Activated CD4-positive, CD25-positive, alpha-beta regulatory T cell treated with anti-CD3 and anti-CD28 coated beads, Interleukin-2, amount 50 U/mL, for 16 hours (primary cell): ENCODE measurements at regions not wholly inside any gene's neighbourhood (a gene's known extent, or its start where the extent isn't known, plus 50 kb on each side); places are given as distances from the start of the nearest gene placed in this dataset.

ENCODE experiments used
- DNase-seq: peaks from one replicate; pipeline ENCODE4 v3.0.0-alpha.2; 2020; ENCODE audit warnings: low read depth, low spot score

DNA sequence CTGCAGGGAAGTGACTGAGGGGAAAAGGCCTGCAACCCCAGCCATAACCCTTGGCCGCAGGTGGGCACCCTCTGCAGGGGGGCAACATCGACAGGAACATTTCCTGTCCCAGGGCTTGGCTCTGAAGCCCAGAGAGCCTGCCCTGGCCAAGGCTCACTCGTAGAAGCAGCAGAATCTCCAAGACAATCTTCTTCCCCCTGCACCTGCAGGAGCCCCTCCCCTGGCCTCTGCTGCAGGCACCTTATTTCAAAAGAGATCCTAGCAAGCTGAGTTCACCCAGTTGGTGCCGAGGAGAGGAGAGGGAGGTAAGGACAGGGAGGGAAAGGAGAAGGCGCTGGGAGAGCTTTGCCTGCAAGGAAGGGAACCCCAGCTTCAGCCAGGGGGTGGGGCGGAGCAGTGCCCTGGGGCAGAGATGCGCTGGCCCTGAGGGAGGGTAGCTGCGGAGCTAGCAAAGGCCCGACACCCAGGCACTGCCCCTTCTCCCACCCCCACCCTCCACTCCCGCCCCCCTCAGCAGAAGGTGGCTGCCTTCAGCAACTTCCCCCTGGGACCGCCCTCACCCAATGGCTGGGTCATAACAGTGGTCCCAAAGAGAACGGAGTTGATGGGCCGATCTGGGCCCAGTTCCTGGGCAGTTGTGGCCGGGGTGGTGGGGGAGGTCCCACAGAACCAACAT is 104.3 kb upstream of the TNRC6C start:
- no peak for DNase-seq

DNA sequence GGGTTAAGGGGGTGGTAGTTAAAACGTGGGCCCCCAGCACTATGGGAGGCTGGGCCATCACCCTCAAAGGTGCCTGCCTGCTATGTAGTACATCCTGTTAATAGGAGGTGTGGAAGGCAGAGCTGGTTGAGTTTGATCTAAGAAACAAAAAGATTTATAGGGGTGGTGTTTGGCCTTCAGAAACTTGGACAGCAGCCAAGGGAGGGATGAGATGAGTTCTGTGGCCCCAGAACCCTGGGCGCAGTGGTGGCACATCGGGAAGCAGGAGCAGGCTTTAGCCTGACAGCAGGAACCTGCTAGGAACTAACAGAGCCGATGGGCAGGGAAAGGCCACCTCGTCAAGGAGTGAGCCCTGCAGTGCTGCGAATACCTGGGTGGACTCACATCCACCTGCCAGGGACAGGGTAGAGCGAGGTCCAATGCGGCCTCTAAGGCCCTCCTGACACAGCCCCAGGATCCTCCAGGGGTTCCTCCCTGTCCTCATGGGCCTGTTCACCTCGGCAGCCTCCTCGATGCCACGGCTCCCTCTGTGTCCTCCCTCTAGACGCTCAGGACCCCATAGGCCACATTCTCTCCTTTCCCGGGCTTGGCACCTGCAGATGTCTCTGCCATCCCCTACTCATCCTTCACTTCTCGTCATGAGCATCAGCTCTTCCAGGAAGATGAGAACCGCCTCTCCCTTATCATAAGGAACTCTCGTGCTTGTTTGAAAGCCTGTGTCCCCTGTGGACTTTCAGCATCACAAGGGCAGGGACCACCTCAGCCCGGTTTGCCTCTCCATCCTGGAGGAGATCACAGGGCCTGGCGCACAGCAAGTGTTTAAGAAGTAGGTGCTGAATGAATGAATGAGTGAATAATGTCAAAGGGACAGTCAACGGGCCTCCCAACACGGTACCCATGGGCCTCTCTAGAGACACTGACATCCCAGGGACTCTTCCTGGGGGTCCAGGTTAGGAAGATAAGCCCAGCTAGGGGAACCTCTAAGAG is 103.5 kb upstream of the TNRC6C start:
- DNase-seq = no peak

DNA sequence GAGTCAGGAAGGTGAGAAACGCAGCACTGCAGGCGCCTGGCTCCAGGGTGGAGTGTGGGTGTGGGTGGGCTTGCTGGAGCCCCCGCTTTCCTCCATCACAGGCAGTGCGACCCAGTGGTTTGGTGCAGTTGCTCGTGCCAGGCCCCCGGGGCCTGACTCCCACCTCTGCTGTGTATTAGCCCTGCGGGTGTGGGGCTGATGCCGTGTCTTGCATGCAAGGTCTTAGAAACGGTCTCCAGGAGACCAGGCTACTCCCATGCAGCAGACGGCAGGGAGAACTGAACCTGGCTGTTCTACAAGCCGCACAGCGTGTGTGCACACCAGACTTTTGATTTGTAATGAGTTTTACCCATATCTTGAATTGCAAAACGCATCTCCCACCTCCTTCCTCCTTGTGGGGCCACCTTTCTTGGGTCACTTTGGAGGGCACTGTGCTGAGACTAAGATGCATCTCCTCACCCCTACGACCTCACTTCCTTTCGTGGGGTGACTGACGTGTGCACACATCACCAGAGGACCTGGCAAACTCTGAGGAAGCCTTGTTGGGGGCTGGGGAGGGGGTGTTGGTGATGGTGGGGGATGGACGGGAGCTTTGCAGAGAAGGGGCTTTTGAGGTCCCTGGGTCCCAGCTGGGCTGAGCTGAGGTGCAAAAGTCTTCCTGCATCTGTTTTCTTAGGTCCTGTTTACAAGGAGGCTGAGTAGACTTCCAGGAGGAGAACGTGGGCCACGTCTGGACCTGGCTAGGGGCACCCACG is 101.8 kb upstream of the TNRC6C start:
- no peak for DNase-seq

- DNase-seq = no peak
Observed at GRCh38 chr17:77857306-77857555, 101.3 kb upstream of the TNRC6C start.

DNA sequence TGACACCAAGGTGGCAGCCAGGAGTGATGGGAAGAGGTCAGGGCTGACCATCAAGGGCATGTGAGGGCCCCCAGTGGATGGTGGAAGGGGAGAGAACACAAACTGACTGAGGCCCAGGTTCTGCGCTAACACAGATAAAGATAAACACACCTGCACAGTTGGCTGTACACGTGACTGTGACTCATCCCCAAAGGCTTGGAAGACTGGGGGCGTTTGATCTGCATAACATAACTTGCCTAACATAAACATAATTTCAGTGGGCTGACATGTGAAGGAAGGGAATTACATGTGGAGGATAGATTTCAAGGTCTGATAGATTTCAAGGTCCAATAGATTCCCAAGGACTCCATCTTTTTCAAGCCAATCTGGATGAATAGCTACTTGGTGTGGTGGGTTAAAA is 100.9 kb upstream of the TNRC6C start:
- no peak for DNase-seq

DNA sequence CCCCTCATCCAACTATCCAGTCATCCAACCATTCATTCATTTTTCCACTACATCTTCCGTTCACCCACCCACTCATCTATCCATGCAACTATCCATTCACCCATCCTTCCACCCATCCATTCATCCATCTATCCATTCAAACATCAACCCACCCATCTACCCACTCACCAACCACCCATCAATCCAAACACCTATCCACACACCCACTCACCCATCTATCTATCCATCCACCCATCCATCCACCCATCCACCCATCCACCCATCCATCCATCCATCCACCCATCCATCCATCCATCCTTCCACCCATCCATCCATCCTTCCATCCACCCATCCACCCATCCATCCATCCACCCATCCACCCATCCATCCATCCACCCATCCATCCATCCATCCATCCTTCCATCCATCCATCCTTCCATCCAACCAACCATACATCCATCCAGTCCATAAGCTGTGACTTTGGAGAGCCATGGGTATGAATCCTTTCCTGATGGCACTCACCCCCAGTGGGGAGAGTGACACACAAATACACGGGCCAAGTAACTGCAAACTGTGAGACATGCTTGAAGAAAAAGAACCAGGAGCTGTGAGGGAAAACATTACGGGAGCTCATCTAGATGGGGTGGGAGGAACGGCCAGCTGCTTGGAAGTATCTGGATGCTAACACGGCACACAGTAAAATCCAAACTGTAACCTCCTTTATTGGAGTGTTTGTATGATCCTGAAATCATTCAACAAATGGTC is 100.0 kb upstream of the TNRC6C start:
- DNase-seq = no peak

DNA sequence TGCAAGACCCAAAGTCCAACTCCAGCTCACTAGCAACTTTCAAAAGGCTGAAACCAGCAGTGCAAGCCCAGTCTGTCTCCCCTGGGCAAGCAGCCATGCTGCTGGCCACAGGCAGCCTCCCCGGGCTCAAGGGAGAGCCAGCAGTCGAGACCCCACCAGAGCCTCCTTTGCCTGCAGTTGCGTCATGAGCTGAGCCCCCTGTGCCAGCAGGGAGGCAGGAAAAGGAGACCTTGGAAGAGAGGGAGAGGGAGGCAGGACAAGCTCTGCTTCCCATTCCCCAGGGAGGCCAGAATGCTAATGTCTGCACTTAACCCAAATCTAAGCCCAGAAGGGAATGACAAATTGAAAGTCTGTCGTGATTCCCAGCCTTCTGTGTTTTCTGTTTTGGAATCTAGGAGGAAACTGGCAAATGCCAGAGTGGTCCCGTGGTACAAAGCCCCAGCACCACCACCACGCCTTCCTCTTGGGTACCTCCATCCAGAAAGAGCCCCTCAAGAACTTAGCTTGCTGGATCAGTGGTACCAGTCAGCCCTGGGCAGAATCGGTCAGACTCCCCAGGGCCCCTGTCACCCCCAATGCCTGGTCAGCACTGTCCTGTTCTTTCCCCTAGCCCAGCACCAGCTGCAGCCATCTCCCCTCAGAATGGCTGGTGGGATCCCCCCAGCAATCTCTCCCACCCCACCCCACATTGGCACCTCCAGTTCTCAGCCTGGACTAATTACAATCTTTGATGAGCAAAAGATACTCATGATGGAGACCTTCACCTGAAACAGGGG is 99.3 kb upstream of the TNRC6C start:
- DNase-seq = no peak

DNA sequence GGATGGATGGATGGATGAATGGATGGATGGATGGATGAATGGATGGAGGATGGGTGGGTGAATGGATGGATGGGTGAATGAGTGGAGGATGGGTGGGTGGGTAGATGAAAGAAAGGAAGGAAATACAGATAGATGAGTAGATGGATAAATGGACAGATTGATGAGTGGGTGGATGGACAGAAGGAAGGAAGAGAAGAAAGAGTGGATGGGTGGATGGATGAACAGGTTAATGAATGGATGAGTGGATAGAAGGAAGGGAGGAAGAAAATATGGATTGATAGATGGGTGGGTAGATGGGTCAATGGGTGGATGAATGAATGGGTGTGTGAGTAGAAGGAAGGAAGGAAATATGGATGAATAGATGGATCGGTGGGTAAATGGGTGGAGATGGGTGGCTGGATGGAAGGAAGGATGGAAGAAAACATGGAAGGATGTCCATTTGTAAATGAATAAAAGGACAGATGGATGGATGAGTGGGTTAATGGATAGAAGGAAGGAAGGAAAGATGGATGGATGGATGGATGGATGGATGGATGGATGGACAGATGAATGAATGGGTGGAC is 97.3 kb upstream of the TNRC6C start:
- DNase-seq = no peak

DNA sequence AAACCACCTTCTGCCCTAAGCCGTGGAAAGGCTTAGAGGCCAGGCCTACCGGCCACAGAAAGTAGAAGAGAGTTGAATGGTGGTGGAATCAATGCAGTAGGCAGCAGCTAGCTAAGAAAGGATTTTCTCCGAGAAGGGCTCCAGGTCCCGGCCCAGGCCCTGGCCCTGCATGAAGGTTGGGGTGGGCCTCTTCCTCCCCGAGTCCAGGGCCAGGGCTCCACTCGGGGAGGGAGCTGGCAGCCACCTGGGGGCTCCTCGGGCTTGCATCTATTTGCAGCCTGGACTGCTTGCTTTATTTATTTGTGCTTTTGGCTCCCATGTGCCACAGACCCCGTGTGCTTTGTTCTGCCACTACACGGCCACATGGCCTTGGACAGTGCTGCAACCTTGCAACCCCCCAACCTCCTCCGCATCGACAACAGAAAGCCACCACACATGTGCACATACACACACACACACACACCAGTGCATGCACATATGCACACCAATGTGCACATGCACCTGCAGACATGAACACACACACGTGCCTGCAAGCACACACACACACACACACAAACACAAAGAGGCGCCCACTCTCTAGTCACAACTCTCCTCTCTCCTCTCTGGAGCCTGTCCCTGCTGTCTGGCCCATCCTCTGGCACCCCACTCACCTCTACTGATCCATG is 96.4 kb upstream of the TNRC6C start:
- no peak for DNase-seq

DNA sequence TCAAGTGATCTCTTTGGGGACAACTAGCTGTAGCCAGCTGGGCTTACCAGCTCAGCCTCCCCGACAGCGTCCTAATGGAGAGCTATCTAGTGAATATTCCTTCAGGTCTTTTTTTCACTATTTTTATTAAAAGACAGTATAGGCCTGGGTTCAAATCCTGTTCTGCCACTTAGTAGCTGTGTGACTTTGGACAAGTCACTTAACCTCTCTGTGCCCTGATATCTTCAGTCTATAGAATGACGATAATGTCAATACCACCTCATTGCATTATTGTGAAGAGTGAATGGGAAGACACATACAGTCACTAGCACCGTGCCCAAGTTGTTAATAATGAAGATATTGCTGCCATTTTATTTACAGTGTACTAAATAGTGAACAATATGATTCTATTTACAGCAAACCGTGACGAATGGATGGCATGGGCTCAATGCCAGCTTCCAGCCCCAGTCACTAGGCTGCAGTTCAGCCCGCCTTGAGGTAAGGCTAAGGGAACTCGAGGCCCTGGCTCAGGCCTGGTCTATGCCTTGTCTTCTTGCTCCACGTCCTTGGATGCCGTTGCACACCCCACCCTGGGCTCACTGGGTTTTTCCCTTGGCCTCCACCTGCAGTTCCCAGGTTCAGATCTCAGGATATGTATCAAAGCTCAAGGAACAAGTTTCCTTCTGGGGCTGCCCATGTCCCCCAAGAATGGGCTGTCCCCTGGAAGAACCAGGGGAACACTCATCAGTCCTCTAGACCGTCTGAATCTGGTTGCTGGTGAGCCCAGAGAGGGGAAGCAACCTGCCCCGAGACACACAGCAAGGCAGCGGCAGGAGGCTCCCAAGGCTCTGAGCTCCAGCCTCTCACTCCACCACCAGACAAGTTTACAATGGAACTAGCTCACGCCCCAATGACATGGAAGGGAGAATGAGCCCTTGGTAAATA is 95.4 kb upstream of the TNRC6C start:
- no peak for DNase-seq

DNA sequence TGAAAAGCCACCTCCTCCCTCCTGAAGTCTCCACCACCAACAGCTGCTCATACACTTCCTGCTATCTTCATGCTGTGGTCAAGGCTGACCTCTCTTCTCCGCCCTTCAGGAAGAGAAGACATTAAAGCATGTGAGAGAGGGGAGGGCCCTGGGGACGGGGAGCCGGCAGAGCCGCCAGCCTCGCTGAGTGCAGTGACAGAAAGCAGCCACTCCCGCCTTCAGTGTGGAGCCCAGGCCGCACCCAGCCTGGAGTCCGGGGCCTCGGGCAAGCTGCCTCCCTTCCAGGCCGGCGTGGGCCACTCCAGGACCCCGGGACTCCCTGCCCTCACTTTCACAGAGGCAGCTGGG is 94.7 kb upstream of the TNRC6C start:
- DNase-seq = no peak

DNA sequence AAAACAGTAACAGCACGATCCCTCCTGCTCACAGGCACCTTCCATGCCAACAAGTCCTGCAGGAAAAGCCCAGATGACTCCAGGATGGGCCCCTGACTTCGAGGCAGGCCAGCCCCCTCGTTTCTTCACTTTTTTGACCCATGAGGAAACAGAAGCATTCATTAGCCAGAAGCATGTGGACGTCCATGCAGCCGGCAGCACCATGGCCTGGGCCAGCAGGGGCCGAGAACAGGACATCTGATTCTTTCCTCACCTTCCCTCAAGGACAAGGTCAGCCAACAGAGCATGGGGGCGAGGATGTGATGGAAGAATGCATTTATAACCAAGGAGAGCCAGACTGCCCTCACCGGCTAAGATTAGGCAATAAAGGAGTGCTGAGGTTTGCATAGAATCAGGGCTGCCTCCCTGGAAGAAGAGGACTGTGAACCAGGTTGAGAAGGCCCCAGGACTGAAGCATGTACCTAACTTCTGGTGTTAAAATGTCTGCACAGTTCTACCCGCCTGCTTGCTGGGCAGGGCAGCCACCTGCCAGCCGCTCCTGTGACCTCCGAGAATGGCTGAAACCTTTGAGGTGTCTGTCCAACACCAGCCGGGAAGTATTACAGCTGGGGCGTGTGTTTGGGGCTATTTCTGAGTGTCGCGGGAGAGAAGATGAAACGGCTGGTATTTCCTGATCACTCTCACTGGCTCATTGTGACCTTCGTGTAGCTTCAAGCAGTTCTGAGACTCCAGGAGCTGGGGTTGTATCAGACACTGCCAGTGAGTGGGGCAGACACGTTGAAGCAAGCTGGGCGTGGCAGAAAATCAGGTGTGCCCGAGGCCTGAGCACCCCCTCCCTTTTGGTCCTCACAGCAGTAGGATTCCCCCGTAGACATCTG is 94.0 kb upstream of the TNRC6C start:
- DNase-seq = no peak

DNA sequence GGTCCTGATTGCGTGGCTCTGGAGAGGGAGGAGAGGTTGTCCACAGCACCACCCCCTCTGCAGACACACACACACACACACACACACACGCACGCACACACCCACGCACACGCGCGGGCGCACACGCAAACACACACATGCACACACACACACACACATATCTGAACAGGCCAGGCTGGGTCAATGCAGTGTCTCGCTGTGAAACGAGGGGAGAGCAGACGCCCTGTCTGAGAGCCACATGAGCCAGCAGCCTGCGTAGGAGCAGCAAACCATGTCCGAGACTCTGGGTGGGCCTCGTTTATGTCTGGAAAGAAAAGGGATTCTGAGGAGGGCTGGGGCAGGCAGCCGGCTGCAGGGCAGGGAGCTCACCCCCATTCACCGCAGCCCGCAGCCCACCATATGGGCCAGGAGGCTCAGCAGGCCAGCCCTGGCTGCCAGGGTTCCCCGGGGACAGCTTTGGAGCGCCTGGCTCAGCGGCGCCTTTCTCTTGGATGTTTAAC is 93.3 kb upstream of the TNRC6C start:
- DNase-seq = no peak

- DNase-seq = no peak
Observed at GRCh38 chr17:77865716-77866115, 92.8 kb upstream of the TNRC6C start.

DNA sequence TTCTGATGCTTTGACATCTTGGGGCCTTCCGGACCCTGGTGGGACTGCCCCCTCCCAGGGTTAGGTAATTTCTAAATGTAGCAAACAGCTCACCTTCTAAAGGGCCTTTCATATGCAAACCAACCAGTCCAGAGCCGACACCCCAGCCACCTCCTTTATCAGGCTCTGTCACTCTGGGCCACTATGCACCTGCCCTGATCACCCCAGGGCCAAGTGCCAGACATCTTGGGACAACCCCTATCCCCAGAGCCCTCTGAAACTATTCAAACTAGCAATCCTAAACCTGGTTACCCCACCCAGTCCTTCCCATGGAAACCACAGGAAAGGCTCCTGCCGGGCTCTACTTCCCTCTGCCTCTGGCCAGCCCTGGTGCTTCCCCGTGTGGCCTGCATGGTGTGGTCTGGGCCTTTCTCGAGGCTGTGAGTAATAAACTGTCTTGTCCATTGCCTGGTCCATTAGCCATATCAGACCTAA is 91.2 kb upstream of the TNRC6C start:
- no peak for DNase-seq

GRCh38 chr17:77867976-77868713 is 90.4 kb upstream of the TNRC6C start:
- no peak for DNase-seq

DNA sequence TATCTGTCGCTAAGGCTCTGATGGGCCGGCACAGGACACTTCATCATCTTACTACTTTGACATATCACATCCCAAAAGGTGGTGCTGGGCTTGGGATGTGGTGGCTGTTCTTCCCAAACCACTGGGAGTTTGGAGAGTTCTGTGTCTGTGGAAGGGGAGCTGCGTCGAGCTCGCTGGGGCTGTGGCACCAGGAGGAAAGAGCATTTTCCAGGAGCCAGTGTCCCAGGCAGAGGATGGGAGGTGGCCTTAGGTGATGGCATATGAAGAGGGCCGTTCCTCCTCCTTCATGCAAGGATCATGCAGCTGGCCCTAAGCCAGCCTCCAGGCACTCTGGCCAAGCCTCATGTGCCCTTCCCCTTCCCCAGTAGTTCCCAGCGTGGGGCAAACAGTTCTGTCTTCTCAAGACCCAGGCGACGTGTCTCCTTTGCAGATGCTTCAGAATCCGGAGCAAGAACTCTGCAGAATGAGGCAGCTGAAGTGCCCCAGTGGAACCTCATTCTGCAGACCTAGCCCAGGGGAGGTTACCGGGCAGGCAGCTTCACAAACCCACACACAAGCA is 89.4 kb upstream of the TNRC6C start:
- DNase-seq = no peak
